Retina (tissue), 1 donor: ENCODE measurements at regions not wholly inside any gene's neighbourhood (a gene's known extent, or its start where the extent isn't known, plus 50 kb on each side); places are given as distances from the start of the nearest gene placed in this dataset.
"Not testable (repeated sequence)": the region's sequence is repeated elsewhere in the genome, so short reads cannot be mapped to it uniquely, and the experiment has no call there.

Experiments
- DNase-seq: peaks from one replicate; pipeline ENCODE4 v3.0.0-alpha.2; 2016

- no peak for DNase-seq
These were observed 566.8 kb upstream of the TMPRSS15 start for GRCh38 chr21:18970416-18970815.

DNA sequence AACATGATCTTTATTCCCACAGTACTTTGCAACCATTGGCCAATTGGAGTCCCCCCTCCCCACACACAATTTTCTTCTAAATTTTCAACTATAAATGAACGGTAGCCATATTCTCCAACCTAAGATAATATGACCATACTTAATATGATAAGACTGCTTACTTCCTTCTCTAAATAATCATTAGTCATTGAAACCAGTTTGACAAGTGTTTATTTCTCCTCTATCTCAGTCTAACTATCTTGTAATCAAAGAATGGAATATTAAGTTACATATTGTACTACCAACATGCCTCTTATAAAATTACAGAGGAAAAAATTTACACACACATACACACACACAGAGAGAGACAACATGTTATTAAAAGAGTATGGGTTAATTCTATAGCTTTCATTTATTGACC is 567.4 kb upstream of the TMPRSS15 start:
- no peak for DNase-seq

DNA sequence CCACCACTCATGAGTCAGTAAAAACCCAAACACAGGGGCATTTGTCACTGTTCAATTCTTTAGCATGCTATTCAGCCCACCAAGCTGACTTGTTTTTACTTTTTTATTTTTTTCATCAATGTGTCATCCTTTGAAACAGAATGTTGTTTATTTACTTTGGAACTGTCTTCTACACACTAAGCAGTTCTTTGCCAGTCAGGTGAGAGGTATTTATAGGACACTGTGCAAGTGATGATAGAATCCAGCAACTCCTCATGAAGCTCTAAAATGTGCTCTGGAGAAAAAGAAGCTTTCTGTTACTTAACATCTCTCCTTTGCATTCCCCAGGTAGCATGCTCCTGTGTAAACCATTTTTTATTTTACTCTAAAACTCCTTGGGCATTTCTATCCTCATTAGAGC is 582.0 kb upstream of the TMPRSS15 start:
- no peak for DNase-seq

DNA sequence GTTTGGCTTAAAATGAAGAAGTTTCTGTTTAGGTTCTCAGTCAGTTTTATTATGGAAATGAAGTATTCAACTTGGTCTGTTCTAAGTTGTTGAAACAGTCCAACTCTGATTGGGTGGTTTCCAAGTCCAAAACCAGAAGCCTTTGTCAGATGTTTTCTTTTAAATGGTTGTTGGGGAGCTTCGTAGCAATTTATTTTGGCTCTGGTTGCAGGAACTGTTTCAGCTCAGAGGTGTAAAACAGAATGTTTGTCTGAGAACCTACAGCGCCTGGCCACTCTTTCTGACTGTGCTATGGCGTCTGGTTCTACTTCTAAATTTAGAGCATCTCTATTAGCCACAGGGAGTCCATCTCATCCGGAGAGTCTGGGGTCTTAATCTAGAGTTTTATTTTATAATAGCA is 582.6 kb upstream of the TMPRSS15 start:
- DNase-seq: no peak

DNA sequence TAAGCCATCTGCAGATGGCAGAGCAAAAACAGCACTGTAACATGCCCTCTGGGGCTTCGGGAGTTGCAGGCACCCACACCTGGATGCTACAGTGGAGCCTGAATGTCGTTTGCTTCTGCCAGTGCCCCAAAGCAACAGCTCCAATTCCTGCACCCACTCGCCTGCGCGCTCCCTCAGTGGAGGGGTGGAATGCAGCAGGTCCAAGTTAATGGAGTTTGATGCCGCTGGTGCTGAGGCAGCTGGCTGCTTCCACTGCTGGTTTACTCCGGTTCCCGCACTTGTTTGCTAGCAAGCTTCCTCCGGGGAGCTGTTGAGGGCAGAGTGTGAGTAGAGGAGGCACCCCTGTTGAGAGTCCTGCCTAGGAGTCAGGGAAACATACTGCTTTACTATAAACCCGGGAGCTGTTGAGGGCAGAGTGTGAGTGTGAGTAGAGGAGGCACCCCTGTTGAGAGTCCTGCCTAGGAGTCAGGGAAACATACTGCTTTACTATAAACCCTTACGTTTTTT is 584.0 kb upstream of the TMPRSS15 start:
- DNase-seq: no peak

GRCh38 chr21:18989953-18990495 is 586.4 kb upstream of the TMPRSS15 start:
- no peak for DNase-seq

- no peak for DNase-seq
These were observed 588.3 kb upstream of the TMPRSS15 start for GRCh38 chr21:18991846-18992245.

GRCh38 chr21:19010251-19010650 is 606.7 kb upstream of the TMPRSS15 start:
- no peak for DNase-seq

- DNase-seq: no peak
These were observed 607.4 kb upstream of the TMPRSS15 start for GRCh38 chr21:19010996-19011395.

GRCh38 chr21:19011451-19011850 is 607.9 kb upstream of the TMPRSS15 start:
- no peak for DNase-seq

GRCh38 chr21:19013916-19014315 is 610.3 kb upstream of the TMPRSS15 start:
- no peak for DNase-seq

GRCh38 chr21:19018529-19018928 is 614.9 kb upstream of the TMPRSS15 start:
- no peak for DNase-seq

- DNase-seq: no peak
These were observed 619.4 kb upstream of the TMPRSS15 start for GRCh38 chr21:19022978-19023377.

- DNase-seq: no peak
These were observed 623.3 kb upstream of the TMPRSS15 start for GRCh38 chr21:19026911-19027310.

DNA sequence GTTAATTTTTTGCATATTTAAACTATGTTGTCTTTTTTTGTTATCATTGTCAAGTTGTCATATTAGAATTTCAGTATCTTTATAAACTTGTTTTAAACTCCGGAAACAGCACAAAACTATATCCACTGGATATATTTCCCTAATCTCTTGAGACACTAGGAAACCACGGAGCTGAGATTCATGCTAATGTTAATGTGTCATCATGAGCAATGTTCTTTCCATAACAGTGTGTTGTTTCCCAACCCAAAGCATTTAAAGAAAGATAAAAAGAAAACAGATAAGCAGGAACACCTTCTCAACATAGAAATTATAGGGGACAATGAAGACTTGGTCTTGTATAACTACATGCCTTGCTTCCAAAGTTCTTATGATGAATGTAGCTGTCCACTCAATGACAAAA is 626.2 kb upstream of the TMPRSS15 start:
- DNase-seq: no peak

DNA sequence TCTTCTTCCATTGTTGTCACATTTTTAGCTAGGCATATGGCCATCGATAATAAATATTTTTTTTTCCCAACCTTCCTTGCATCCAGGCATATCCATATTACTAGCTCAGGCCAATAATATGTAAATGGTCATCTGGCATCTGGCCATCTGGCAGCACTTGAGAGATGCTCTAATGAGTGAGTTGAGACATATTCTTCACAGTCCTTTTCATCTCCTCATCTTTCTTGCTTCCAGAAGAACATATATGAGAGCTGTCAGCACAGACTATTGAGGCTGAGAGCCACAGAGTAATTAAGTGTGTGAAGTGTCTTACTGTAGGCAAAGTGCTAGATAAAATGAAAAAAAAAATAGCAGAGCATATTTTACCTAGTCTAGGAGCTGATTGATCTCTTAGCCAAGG is 628.4 kb upstream of the TMPRSS15 start:
- no peak for DNase-seq

GRCh38 chr21:19034041-19034440 is 630.5 kb upstream of the TMPRSS15 start:
- no peak for DNase-seq

GRCh38 chr21:19034560-19034959 is 631.0 kb upstream of the TMPRSS15 start:
- DNase-seq: no peak

DNA sequence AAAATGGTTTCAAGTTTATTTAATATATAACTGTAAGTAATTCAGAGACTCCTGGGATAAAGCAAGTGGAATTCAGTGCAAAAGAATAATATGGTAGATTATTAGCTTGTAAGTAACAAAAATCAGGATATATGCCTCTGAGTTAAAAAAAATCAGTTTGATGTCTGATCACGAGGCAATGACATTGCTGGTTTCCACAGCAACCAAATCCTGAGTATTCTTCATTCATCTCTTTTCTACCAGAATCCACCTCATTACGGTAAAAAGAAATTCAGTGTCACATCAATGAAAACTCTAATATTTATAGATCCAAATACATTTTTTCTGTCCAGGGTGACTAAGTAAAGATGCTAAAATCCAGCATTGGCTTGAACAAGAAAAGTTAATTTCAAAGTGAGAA is 642.3 kb upstream of the TMPRSS15 start:
- no peak for DNase-seq

DNA sequence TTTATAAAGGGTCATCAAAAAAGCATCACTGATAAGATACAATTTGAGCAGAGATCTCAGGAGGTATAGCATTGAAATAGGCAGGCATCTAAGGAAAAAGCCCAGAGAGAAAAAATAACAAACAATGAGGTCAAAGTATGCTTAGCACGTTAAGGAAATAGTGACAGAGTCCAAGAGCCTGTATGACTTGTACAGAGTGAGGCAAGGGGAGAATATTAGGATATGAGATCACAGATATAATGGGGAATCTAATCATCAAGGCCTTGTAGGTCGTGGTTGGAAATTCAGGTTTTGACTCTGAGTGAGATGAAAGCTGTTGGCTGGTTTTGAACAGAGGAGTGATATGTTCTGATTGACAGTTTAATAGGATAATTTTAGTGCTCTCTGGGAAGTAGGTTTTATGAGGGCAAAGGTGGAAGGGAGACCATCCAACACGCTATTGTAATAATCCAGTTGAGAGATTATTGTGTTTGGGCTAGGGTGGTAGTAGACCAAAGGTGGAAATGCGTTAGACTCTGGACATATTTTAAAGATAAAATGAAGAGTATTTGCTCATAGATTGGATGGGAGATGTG is 644.6 kb upstream of the TMPRSS15 start:
- no peak for DNase-seq

DNA sequence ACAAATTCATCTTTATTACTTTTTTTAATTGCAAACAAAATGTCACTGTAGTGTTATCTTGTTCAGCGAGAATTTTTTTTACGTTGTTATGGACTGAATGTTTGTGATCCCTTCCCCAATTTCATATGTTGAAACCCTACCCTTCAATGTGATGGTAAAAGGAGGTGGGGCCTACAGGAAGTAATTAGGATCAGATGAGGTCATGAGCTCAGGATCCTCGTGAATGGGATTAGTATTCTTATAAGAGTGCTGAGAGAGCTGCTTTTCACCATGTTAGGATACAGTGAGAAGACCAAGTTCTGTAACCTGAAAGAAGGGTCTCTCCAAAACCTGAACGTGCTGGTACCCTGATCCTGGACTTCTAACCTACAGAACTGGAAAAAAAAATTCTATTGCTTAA is 646.0 kb upstream of the TMPRSS15 start:
- DNase-seq: no peak

- DNase-seq: no peak
These were observed 661.6 kb upstream of the TMPRSS15 start for GRCh38 chr21:19065164-19065563.

- no peak for DNase-seq
These were observed 672.4 kb upstream of the TMPRSS15 start for GRCh38 chr21:19076031-19076430.

DNA sequence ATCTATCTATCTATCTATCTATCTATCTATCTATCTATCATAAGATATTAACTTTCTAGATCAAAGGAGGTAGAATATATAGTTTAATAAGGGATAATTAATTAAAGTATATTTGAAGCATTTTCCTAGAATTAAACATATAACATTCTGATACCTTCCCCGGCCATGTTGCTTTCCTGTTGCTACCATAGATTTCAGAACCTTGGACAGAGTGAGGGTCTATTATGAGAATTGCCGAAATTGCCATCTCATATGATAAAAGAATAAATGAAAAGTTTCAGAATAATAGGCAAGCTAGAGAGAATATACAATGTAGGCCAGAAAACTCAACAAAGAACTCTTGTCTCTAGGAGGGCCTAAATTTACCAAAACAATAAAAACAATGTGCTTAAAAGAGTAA is 706.1 kb upstream of the TMPRSS15 start:
- DNase-seq: no peak

DNA sequence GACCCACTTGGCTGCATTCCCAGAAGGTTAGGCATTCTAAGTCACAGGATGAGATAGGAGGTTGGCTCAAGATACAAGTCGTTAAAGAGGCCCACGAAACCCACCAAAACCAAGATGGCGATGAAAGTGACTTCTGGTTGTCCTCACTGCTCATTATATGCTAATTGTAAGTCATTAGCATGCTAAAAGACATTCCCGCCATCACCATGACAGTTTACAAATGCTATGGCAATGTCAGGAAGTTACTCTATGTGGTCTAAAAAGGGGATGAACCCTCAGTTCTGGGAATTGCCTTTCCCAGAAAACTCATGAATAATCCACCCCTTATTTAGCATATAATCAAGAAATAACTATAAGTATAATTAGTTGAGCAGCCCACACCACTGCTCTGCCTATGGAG is 715.7 kb upstream of the TMPRSS15 start:
- DNase-seq: not testable (repeated sequence)
